Breast epithelium (tissue), 3 donors: ENCODE measurements at regions not wholly inside any gene's neighbourhood (a gene's known extent, or its start where the extent isn't known, plus 50 kb on each side); places are given as distances from the start of the nearest gene placed in this dataset.
"Not testable (repeated sequence)": the region's sequence is repeated elsewhere in the genome, so short reads cannot be mapped to it uniquely, and the experiment has no call there.

Source experiments
- POLR2A ChIP-seq: fragments of 450-650 bp; IDR thresholded peaks from one replicate; pipeline ENCODE4 v1.6.1; 2016; ENCODE audit warnings: antibody characterized with exemption, mild to moderate bottlenecking, moderate library complexity
- POLR2AphosphoS5 ChIP-seq, 3 donors: sonication (generic); formaldehyde crosslinking; IDR thresholded peaks; one replicate each; pipeline ENCODE4 v1.6.1; 2017; ENCODE audit warnings: antibody characterized with exemption in 3 of 3
- TF ChIP-seq, protein P1 (sequence below), 3 donors: fragments of 450-650 bp; IDR thresholded peaks; one replicate each; pipeline ENCODE4 v1.5.1; 2016 to 2017; ENCODE audit warnings: antibody characterized with exemption in 3 of 3, mild to moderate bottlenecking in 3 of 3, moderate library complexity in 3 of 3

DNA sequence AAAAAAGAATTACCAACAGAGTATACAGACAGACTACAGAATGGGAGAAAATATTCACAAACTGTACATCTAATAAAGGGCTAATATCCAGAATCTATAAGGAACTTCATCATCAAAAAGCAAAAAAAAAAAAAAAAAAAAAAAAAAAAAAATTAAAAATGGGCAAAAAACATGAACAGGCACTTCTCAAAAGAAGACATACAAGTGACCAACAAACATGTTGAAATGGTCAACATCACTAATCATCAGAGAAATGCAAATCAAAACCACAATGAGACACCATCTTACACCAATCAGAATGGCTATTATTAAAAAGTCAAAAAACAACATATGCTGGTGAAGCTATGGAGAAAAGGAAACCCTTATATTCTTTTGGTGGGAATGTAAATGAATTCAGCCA lies 952.8 kb downstream of the LRRIQ3 start:
- TF ChIP-seq, protein P1, sequence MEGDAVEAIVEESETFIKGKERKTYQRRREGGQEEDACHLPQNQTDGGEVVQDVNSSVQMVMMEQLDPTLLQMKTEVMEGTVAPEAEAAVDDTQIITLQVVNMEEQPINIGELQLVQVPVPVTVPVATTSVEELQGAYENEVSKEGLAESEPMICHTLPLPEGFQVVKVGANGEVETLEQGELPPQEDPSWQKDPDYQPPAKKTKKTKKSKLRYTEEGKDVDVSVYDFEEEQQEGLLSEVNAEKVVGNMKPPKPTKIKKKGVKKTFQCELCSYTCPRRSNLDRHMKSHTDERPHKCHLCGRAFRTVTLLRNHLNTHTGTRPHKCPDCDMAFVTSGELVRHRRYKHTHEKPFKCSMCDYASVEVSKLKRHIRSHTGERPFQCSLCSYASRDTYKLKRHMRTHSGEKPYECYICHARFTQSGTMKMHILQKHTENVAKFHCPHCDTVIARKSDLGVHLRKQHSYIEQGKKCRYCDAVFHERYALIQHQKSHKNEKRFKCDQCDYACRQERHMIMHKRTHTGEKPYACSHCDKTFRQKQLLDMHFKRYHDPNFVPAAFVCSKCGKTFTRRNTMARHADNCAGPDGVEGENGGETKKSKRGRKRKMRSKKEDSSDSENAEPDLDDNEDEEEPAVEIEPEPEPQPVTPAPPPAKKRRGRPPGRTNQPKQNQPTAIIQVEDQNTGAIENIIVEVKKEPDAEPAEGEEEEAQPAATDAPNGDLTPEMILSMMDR (IDR thresholded peaks at IDR 0.05), result not testable (repeated sequence)
- not testable (repeated sequence) for TF ChIP-seq POLR2AphosphoS5 (IDR thresholded peaks at IDR 0.05); POLR2A
